ENCODE measurements at regions not wholly inside any gene's neighbourhood (a gene's known extent, or its start where the extent isn't known, plus 50 kb on each side); places are given as distances from the start of the nearest gene placed in this dataset.

- H3K36me3 ChIP-seq, result no peaks in the 10 kb centered on the region
- TF ChIP-seq CTCF (IDR thresholded peaks at IDR 0.05), result no peak
- peaks cover 0 to 14% of the 10 kb centered on the region in 2 donors for H3K4me1 ChIP-seq (ENCODE audit: control insufficient read depth in 1 of 2, low read depth in 2 of 2)
- no peak overlapping the region for H3K4me3 ChIP-seq
- no peak overlapping the region for H3K27ac ChIP-seq
- no peak for DNase-seq (ENCODE audit: low spot score)
- no peak for ATAC-seq (ENCODE audit: insufficient number of reproducible peaks, low FRiP score, low read depth)
- H3K27me3 ChIP-seq (replicated peaks; ENCODE audit: insufficient read depth), result no peaks in the 10 kb centered on the region
- no peaks in the 10 kb centered on the region for H3K9me3 ChIP-seq
Observed at GRCh38 chr14:71203306-71203705, 296.0 kb downstream of the PCNX1 start.

GRCh38 chr14:71204231-71204630 lies 297.0 kb downstream of the PCNX1 start:
- TF ChIP-seq CTCF (IDR thresholded peaks at IDR 0.05), result no peak
- no peak overlapping the region for H3K27ac ChIP-seq
- peaks cover 0 to 14% of the 10 kb centered on the region in 2 donors for H3K4me1 ChIP-seq (ENCODE audit: control insufficient read depth in 1 of 2, low read depth in 2 of 2)
- no peak overlapping the region for H3K4me3 ChIP-seq
- ATAC-seq (ENCODE audit: insufficient number of reproducible peaks, low FRiP score, low read depth) (no peak), DNase-seq (ENCODE audit: low spot score) (no peak)
- H3K9me3 ChIP-seq, result no peaks in the 10 kb centered on the region
- H3K36me3 ChIP-seq, result no peaks in the 10 kb centered on the region
- H3K27me3 ChIP-seq (replicated peaks; ENCODE audit: insufficient read depth), result no peaks in the 10 kb centered on the region

GRCh38 chr14:71204768-71205167 lies 297.5 kb downstream of the PCNX1 start:
- Histone ChIP-seq H3K4me3 (no peak overlapping the region), H3K27me3 (replicated peaks; ENCODE audit: insufficient read depth) (no peaks in the 10 kb centered on the region), H3K36me3 (no peaks in the 10 kb centered on the region), H3K9me3 (no peaks in the 10 kb centered on the region), H3K4me1 (ENCODE audit: control insufficient read depth in 1 of 2, low read depth in 2 of 2) (peaks cover 0 to 14% of the 10 kb centered on the region in 2 donors), H3K27ac (no peak overlapping the region)
- no peak for ATAC-seq (ENCODE audit: insufficient number of reproducible peaks, low FRiP score, low read depth)
- TF ChIP-seq CTCF (IDR thresholded peaks at IDR 0.05), result no peak
- DNase-seq (ENCODE audit: low spot score), result no peak

- peaks cover 0 to 14% of the 10 kb centered on the region in 2 donors for H3K4me1 ChIP-seq (ENCODE audit: control insufficient read depth in 1 of 2, low read depth in 2 of 2)
- no peaks in the 10 kb centered on the region for H3K9me3 ChIP-seq
- no peak for TF ChIP-seq CTCF (IDR thresholded peaks at IDR 0.05)
- no peaks in the 10 kb centered on the region for H3K27me3 ChIP-seq (replicated peaks; ENCODE audit: insufficient read depth)
- no peak overlapping the region for H3K4me3 ChIP-seq
- H3K36me3 ChIP-seq, result no peaks in the 10 kb centered on the region
- peak overlapping the region; percentile 20 to 60 for H3K27ac ChIP-seq
- no peak for ATAC-seq (ENCODE audit: insufficient number of reproducible peaks, low FRiP score, low read depth)
- DNase-seq (ENCODE audit: low spot score), result no peak
Observed at GRCh38 chr14:71206123-71206522, 298.9 kb downstream of the PCNX1 start.

GRCh38 chr14:71206766-71207371 lies 299.6 kb downstream of the PCNX1 start:
- Histone ChIP-seq H3K9me3 (no peaks in the 10 kb centered on the region), H3K4me3 (peak overlapping the region; percentile 22), H3K27ac (peak overlapping the region; percentile 20 to 60), H3K4me1 (ENCODE audit: control insufficient read depth in 1 of 2, low read depth in 2 of 2) (peaks cover 0 to 14% of the 10 kb centered on the region in 2 donors), H3K27me3 (replicated peaks; ENCODE audit: insufficient read depth) (no peaks in the 10 kb centered on the region), H3K36me3 (no peaks in the 10 kb centered on the region)
- ATAC-seq (ENCODE audit: insufficient number of reproducible peaks, low FRiP score, low read depth) (peak; percentile 87), DNase-seq (ENCODE audit: low spot score) (peak; percentile 53)
- TF ChIP-seq CTCF (IDR thresholded peaks at IDR 0.05), result no peak
